ENCODE measurements at regions not wholly inside any gene's neighbourhood (a gene's known extent, or its start where the extent isn't known, plus 50 kb on each side); places are given as distances from the start of the nearest gene placed in this dataset.
"Not testable (repeated sequence)": the region's sequence is repeated elsewhere in the genome, so short reads cannot be mapped to it uniquely, and the experiment has no call there.

DNA sequence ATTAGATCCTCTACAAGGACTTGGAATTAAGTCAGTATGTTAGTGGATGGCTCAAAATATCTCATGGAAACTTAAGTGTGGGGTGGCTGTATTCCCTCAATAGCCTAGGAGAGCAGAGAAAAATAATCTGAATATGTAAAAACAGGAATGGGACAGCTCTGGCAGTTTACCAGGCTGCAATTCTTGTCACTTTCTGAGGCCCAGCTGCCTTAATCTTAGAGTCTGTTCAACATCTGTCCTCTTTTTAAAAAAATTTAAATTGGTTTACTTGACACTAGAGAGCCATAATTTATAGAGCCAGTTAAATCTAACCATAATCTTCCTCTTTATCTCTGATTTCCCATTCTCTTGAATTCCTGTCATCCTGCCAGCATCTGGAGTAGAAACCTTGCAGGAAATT is 109.2 kb upstream of the CXCL13 start:
- H3K36me3 Mint-ChIP-seq, result peaks cover 4% of the 10 kb centered on the region
- DNase-seq (ENCODE audit: low spot score), result no peak
- H3K4me1 Mint-ChIP-seq (ENCODE audit: low read depth in 2 of 2), result peaks cover 5 to 7% of the 10 kb centered on the region in 2 donors
- peaks cover 5 to 18% of the 10 kb centered on the region in 2 donors for H3K27me3 Mint-ChIP-seq
- H3K4me3 Mint-ChIP-seq, result no peak overlapping the region
- peaks cover 3% of the 10 kb centered on the region for H3K9me3 Mint-ChIP-seq
- ATAC-seq, result no peak
- H3K27ac Mint-ChIP-seq, result no peak overlapping the region

DNA sequence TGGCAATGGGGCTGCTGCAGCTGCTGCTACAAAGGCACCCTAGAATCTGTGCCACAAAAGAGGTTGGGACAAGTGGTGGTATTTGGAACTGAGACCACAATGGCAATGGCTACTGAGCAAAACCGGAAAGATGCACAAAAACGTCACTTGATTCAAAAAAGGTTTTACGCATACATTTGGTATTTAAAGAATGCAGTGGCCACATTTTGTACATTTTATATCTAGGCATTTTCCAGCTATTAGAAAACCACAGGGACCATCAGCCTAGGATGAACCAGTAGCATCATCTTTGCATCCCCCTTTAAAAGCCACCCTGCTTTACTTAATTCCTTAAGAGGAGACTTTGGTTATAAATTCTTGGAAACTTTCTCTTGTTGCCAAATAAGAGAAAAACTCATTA is 104.8 kb upstream of the CXCL13 start:
- H3K4me1 Mint-ChIP-seq (ENCODE audit: low read depth in 2 of 2), result peaks cover 8 to 10% of the 10 kb centered on the region in 2 donors
- H3K27me3 Mint-ChIP-seq, result peaks cover 5 to 12% of the 10 kb centered on the region in 2 donors
- H3K9me3 Mint-ChIP-seq, result peaks cover 3% of the 10 kb centered on the region
- H3K36me3 Mint-ChIP-seq, result peaks cover 4% of the 10 kb centered on the region
- ATAC-seq, result no peak
- H3K27ac Mint-ChIP-seq, result no peak overlapping the region
- no peak for DNase-seq (ENCODE audit: low spot score)
- no peak overlapping the region for H3K4me3 Mint-ChIP-seq

GRCh38 chr4:77501240-77501639 is 104.4 kb upstream of the CXCL13 start:
- DNase-seq (ENCODE audit: low spot score) (no peak), ATAC-seq (no peak)
- peaks cover 5 to 11% of the 10 kb centered on the region in 2 donors for H3K27me3 Mint-ChIP-seq

GRCh38 chr4:77501851-77502250 is 103.8 kb upstream of the CXCL13 start:
- H3K36me3 Mint-ChIP-seq, result peaks cover 3% of the 10 kb centered on the region

More at GRCh38 chr4:77501240-77501639, 104.4 kb upstream of the CXCL13 start:
- Mint-ChIP-seq H3K4me1 (ENCODE audit: low read depth in 2 of 2) (peaks cover 8 to 10% of the 10 kb centered on the region in 2 donors), H3K4me3 (no peak overlapping the region), H3K27ac (no peak overlapping the region), H3K36me3 (peaks cover 4% of the 10 kb centered on the region), H3K9me3 (peaks cover 3% of the 10 kb centered on the region)

DNA sequence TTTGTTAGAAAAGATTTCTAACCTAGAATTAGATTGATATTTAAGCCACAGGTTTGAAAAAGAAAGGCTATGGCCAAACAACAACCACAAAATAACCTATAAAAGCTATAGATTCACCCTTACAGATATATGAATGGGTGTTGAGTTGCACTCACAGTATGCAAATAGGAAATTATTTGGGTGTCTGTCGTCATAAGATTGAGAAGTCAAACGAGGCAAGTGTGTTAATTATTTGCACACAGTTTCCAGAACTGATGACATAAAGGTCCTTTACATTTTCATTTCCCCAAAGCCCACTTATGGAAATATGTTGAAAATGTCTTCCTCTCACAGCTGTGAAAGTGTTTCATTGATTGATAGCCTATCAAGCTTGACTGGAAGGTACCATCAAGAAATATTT is 101.2 kb upstream of the CXCL13 start:
- DNase-seq (ENCODE audit: low spot score), result no peak
- Mint-ChIP-seq H3K4me1 (ENCODE audit: low read depth in 2 of 2) (peaks cover 10 to 12% of the 10 kb centered on the region in 2 donors), H3K27me3 (no peaks in the 10 kb centered on the region), H3K36me3 (no peaks in the 10 kb centered on the region), H3K4me3 (no peak overlapping the region), H3K27ac (no peak overlapping the region), H3K9me3 (no peaks in the 10 kb centered on the region)
- ATAC-seq, result no peak

More at GRCh38 chr4:77501851-77502250, 103.8 kb upstream of the CXCL13 start:
- Mint-ChIP-seq H3K4me3 (no peak overlapping the region), H3K27ac (no peak overlapping the region), H3K9me3 (peaks cover 2% of the 10 kb centered on the region), H3K27me3 (peaks cover 4 to 8% of the 10 kb centered on the region in 2 donors), H3K4me1 (ENCODE audit: low read depth in 2 of 2) (peaks cover 8 to 10% of the 10 kb centered on the region in 2 donors)
- ATAC-seq, result no peak
- no peak for DNase-seq (ENCODE audit: low spot score)

GRCh38 chr4:77505275-77505957 is 100.2 kb upstream of the CXCL13 start:
- ATAC-seq, result peak; percentile 58 to 70
- Mint-ChIP-seq H3K36me3 (no peaks in the 10 kb centered on the region), H3K9me3 (no peaks in the 10 kb centered on the region), H3K4me1 (ENCODE audit: low read depth in 2 of 2) (peaks cover 10 to 12% of the 10 kb centered on the region in 2 donors), H3K4me3 (no peak overlapping the region), H3K27ac (no peak overlapping the region), H3K27me3 (no peaks in the 10 kb centered on the region)
- DNase-seq (ENCODE audit: low spot score), result no peak

GRCh38 chr4:77505958-77506319 is 99.7 kb upstream of the CXCL13 start:
- no peak for DNase-seq (ENCODE audit: low spot score)
- peaks cover 10 to 12% of the 10 kb centered on the region in 2 donors for H3K4me1 Mint-ChIP-seq (ENCODE audit: low read depth in 2 of 2)
- peak in 1 of 2 donors; percentile 15 for ATAC-seq
- no peak overlapping the region for H3K27ac Mint-ChIP-seq
- no peaks in the 10 kb centered on the region for H3K36me3 Mint-ChIP-seq
- no peaks in the 10 kb centered on the region for H3K9me3 Mint-ChIP-seq
- H3K4me3 Mint-ChIP-seq, result no peak overlapping the region
- no peaks in the 10 kb centered on the region for H3K27me3 Mint-ChIP-seq

DNA sequence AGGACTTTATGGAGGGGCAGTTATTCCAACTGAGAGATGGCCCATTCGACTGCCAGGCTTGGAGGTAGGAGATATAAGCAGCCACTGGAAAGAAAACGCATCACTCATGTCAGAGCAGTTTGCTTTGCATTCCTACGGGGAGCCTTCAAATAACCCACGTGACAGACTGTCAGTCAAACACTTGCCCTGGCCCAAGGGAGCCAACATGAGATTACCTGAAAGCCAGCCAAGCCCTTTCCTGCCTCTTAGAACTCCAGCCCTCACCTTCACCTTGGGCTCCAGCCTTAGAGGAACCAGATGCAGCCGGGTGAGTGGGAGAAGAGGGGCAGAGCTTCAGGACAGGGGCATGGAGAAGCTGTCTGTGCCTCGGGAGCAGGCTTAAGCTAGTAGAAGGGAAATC is 95.3 kb upstream of the CXCL13 start:
- Mint-ChIP-seq H3K27ac (no peak overlapping the region), H3K4me3 (no peak overlapping the region), H3K27me3 (peaks cover 0 to 2% of the 10 kb centered on the region in 2 donors), H3K4me1 (ENCODE audit: low read depth in 2 of 2) (peaks cover under 1 to 4% of the 10 kb centered on the region in 2 donors), H3K36me3 (no peaks in the 10 kb centered on the region), H3K9me3 (no peaks in the 10 kb centered on the region)
- no peak for ATAC-seq
- DNase-seq (ENCODE audit: low spot score), result no peak

DNA sequence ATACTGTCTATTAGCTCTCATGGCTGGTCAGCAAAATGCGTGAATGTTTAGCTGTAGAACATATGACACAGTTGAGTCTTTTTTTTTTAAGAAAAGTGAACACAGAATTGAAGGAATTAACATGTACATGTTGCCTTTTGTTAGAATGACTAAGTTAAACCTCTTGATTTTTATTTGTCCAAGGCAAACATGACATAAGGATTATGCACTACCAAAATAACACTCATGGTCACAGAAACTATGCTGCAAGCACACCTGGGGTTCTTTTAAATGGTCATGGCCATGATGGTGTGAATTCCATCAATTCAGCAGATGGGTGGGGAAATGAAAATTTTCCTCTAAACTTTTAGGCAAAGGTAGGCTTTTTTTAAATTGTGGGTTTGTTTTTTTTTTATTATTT is 80.1 kb upstream of the CXCL13 start:
- peaks cover 15 to 26% of the 10 kb centered on the region in 2 donors for H3K27me3 Mint-ChIP-seq
- peaks cover 8 to 10% of the 10 kb centered on the region in 2 donors for H3K4me1 Mint-ChIP-seq (ENCODE audit: low read depth in 2 of 2)
- no peak overlapping the region for H3K4me3 Mint-ChIP-seq
- peaks cover 13% of the 10 kb centered on the region for H3K36me3 Mint-ChIP-seq
- ATAC-seq (no peak), DNase-seq (ENCODE audit: low spot score) (no peak)
- H3K27ac Mint-ChIP-seq, result no peak overlapping the region
- peaks cover 8% of the 10 kb centered on the region for H3K9me3 Mint-ChIP-seq

DNA sequence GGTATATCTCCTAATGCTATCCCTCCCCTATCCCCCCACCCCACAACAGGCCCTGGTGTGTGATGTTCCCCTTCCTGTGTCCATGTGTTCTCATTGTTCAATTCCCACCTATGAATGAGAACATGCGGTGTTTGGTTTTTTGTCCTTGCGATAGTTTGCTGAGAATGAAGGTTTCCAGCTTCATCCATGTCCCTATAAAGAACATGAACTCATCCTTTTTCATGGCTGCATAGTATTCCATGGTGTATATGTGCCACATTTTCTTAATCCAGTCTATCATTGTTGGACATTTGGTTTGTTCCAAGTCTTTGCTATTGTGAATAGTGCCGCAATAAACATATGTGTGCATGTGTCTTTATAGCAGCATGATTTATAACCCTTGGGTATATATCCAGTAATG is 77.7 kb upstream of the CXCL13 start:
- ATAC-seq; H3K4me3 Mint-ChIP-seq; H3K9me3 Mint-ChIP-seq; DNase-seq (ENCODE audit: low spot score); H3K4me1 Mint-ChIP-seq (ENCODE audit: low read depth in 2 of 2); H3K27ac Mint-ChIP-seq; H3K36me3 Mint-ChIP-seq: not testable (repeated sequence)
- H3K27me3 Mint-ChIP-seq, result peaks cover 9 to 15% of the 10 kb centered on the region in 2 donors

GRCh38 chr4:77538144-77538543 is 67.5 kb upstream of the CXCL13 start:
- Mint-ChIP-seq H3K9me3 (peaks cover 7% of the 10 kb centered on the region), H3K27ac (peak overlapping the region; percentile 26 to 52), H3K4me1 (ENCODE audit: low read depth in 2 of 2) (peaks cover 13 to 21% of the 10 kb centered on the region in 2 donors), H3K36me3 (peaks cover 5% of the 10 kb centered on the region), H3K4me3 (peak overlapping the region; percentile 41), H3K27me3 (peaks cover 12 to 19% of the 10 kb centered on the region in 2 donors)
- DNase-seq (ENCODE audit: low spot score), result no peak
- peak; percentile 70 to 83 for ATAC-seq

DNA sequence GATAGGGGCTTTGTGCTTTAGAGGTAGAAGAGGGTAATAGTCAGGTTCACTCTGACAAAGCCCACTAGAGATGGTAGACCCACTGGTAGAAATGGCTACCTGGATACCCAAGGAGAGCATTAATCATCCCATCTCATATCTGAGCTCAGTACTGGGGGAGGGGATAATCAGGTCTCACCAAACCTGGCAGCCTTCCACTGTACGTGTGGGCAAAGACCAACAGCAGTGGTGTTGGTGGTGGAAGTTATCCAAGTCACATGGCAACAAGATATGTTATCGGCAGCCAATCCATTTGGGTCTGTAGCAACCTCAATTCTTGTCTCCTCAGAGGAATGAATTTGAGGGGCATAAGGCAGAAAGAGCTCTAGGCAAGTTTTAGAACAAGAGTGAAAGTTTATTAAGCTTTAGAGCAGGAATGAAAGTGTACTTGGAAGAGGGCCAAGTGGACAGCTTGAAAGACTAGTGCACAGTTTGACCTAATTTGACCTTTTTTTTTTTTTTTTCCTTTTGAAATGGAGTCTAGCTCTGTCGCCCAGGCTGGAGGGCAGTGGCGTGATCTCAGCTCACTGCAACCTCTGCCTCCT is 67.0 kb upstream of the CXCL13 start:
- peak overlapping the region; percentile 26 to 52 for H3K27ac Mint-ChIP-seq
- ATAC-seq (peak; percentile 37 to 40), DNase-seq (ENCODE audit: low spot score) (no peak)
- H3K27me3 Mint-ChIP-seq, result peaks cover 11 to 19% of the 10 kb centered on the region in 2 donors
- peaks cover 13 to 21% of the 10 kb centered on the region in 2 donors for H3K4me1 Mint-ChIP-seq (ENCODE audit: low read depth in 2 of 2)
- H3K36me3 Mint-ChIP-seq, result peaks cover 5% of the 10 kb centered on the region
- peak overlapping the region; percentile 41 for H3K4me3 Mint-ChIP-seq
- H3K9me3 Mint-ChIP-seq, result peaks cover 7% of the 10 kb centered on the region
